ENCODE measurements at regions not wholly inside any gene's neighbourhood (a gene's known extent, or its start where the extent isn't known, plus 50 kb on each side); places are given as distances from the start of the nearest gene placed in this dataset.

- H3K27me3 Mint-ChIP-seq (ENCODE audit: low read depth): no peaks in the 10 kb centered on the region
- no peaks in the 10 kb centered on the region for H3K36me3 Mint-ChIP-seq (ENCODE audit: low read depth)
- DNase-seq (no peak), ATAC-seq (no peak)
- no peaks in the 10 kb centered on the region for H3K9me3 Mint-ChIP-seq (ENCODE audit: insufficient read depth)
- H3K4me3 Mint-ChIP-seq: no peak overlapping the region
- ChIA-PET POLR2A (no interaction called here), CTCF (no interaction called here)
- no peak overlapping the region for H3K27ac Mint-ChIP-seq
- H3K4me1 Mint-ChIP-seq (ENCODE audit: low read depth): no peaks in the 10 kb centered on the region
These were observed 266.6 kb downstream of the TFCP2L1 start for GRCh38 chr2:121018136-121019061.

- ChIA-PET CTCF (no interaction called here), POLR2A (no interaction called here)
- Mint-ChIP-seq H3K4me1 (ENCODE audit: low read depth) (no peaks in the 10 kb centered on the region), H3K36me3 (ENCODE audit: low read depth) (no peaks in the 10 kb centered on the region), H3K4me3 (no peak overlapping the region), H3K27me3 (ENCODE audit: low read depth) (no peaks in the 10 kb centered on the region), H3K9me3 (ENCODE audit: insufficient read depth) (no peaks in the 10 kb centered on the region), H3K27ac (no peak overlapping the region)
- DNase-seq (no peak), ATAC-seq (no peak)
These were observed 265.9 kb downstream of the TFCP2L1 start for GRCh38 chr2:121019071-121019470.

- H3K4me3 Mint-ChIP-seq: no peak overlapping the region
- H3K27me3 Mint-ChIP-seq (ENCODE audit: low read depth): no peaks in the 10 kb centered on the region
- ChIA-PET CTCF (no interaction called here), POLR2A (no interaction called here)
- ATAC-seq (no peak), DNase-seq (no peak)
- H3K4me1 Mint-ChIP-seq (ENCODE audit: low read depth): no peaks in the 10 kb centered on the region
- H3K36me3 Mint-ChIP-seq (ENCODE audit: low read depth): no peaks in the 10 kb centered on the region
- H3K27ac Mint-ChIP-seq: no peak overlapping the region
- no peaks in the 10 kb centered on the region for H3K9me3 Mint-ChIP-seq (ENCODE audit: insufficient read depth)
These were observed 265.2 kb downstream of the TFCP2L1 start for GRCh38 chr2:121019756-121020155.

GRCh38 chr2:121021685-121022084, 263.3 kb downstream of the TFCP2L1 start:
- no peaks in the 10 kb centered on the region for H3K9me3 Mint-ChIP-seq (ENCODE audit: insufficient read depth)
- no peaks in the 10 kb centered on the region for H3K4me1 Mint-ChIP-seq (ENCODE audit: low read depth)
- H3K27ac Mint-ChIP-seq: no peak overlapping the region
- ChIA-PET POLR2A (interaction anchor here (0.6 kb wide), 1 partner anchor 12 kb away, joined by 3 read pairs; no protein-coding TSS in a partner anchor), CTCF (interaction anchor here (0.6 kb wide), 1 partner anchor 49 kb away, joined by 4 read pairs; no protein-coding TSS in a partner anchor)
- H3K27me3 Mint-ChIP-seq (ENCODE audit: low read depth): no peaks in the 10 kb centered on the region
- no peak for DNase-seq
- no peak for ATAC-seq
- no peak overlapping the region for H3K4me3 Mint-ChIP-seq
- no peaks in the 10 kb centered on the region for H3K36me3 Mint-ChIP-seq (ENCODE audit: low read depth)

GRCh38 chr2:121028577-121028976, 256.4 kb downstream of the TFCP2L1 start:
- ATAC-seq (no peak), DNase-seq (no peak)
- peaks cover 7% of the 10 kb centered on the region for H3K27me3 Mint-ChIP-seq (ENCODE audit: low read depth)
- H3K4me3 Mint-ChIP-seq: no peak overlapping the region
- no peaks in the 10 kb centered on the region for H3K36me3 Mint-ChIP-seq (ENCODE audit: low read depth)
- CTCF ChIA-PET: no interaction called here
- no peaks in the 10 kb centered on the region for H3K9me3 Mint-ChIP-seq (ENCODE audit: insufficient read depth)
- H3K27ac Mint-ChIP-seq: no peak overlapping the region
- POLR2A ChIA-PET: no interaction called here
- no peaks in the 10 kb centered on the region for H3K4me1 Mint-ChIP-seq (ENCODE audit: low read depth)

GRCh38 chr2:121030523-121030922, 254.5 kb downstream of the TFCP2L1 start:
- no peak overlapping the region for H3K27ac Mint-ChIP-seq
- ATAC-seq: no peak
- no peaks in the 10 kb centered on the region for H3K36me3 Mint-ChIP-seq (ENCODE audit: low read depth)
- ChIA-PET CTCF (no interaction called here), POLR2A (no interaction called here)
- DNase-seq: no peak
- no peaks in the 10 kb centered on the region for H3K4me1 Mint-ChIP-seq (ENCODE audit: low read depth)
- H3K4me3 Mint-ChIP-seq: no peak overlapping the region
- peaks cover 7% of the 10 kb centered on the region for H3K27me3 Mint-ChIP-seq (ENCODE audit: low read depth)
- no peaks in the 10 kb centered on the region for H3K9me3 Mint-ChIP-seq (ENCODE audit: insufficient read depth)

GRCh38 chr2:121031568-121032340, 253.2 kb downstream of the TFCP2L1 start:
- H3K36me3 Mint-ChIP-seq (ENCODE audit: low read depth): no peaks in the 10 kb centered on the region
- CTCF ChIA-PET: no interaction called here
- peaks cover 7% of the 10 kb centered on the region for H3K27me3 Mint-ChIP-seq (ENCODE audit: low read depth)
- POLR2A ChIA-PET: interaction anchor here (0.6 kb wide), 1 partner anchor 132 kb away, joined by 3 read pairs; no protein-coding TSS in a partner anchor
- no peak for ATAC-seq
- H3K4me1 Mint-ChIP-seq (ENCODE audit: low read depth): no peaks in the 10 kb centered on the region
- no peak overlapping the region for H3K4me3 Mint-ChIP-seq
- H3K9me3 Mint-ChIP-seq (ENCODE audit: insufficient read depth): no peaks in the 10 kb centered on the region
- DNase-seq: no peak
- no peak overlapping the region for H3K27ac Mint-ChIP-seq

GRCh38 chr2:121033461-121033996, 251.5 kb downstream of the TFCP2L1 start:
- POLR2A ChIA-PET: no interaction called here

GRCh38 chr2:121034551-121034950, 250.5 kb downstream of the TFCP2L1 start:
- Mint-ChIP-seq H3K9me3 (ENCODE audit: insufficient read depth) (no peaks in the 10 kb centered on the region), H3K27me3 (ENCODE audit: low read depth) (peaks cover 3% of the 10 kb centered on the region), H3K4me3 (no peak overlapping the region), H3K4me1 (ENCODE audit: low read depth) (no peaks in the 10 kb centered on the region), H3K27ac (no peak overlapping the region), H3K36me3 (ENCODE audit: low read depth) (no peaks in the 10 kb centered on the region)
- no peak for ATAC-seq
- ChIA-PET CTCF (no interaction called here), POLR2A (no interaction called here)
- no peak for DNase-seq

More at GRCh38 chr2:121033461-121033996, 251.5 kb downstream of the TFCP2L1 start:
- no peak overlapping the region for H3K27ac Mint-ChIP-seq
- H3K4me3 Mint-ChIP-seq: no peak overlapping the region
- ATAC-seq: no peak
- CTCF ChIA-PET: no interaction called here
- DNase-seq: no peak
- H3K9me3 Mint-ChIP-seq (ENCODE audit: insufficient read depth): no peaks in the 10 kb centered on the region
- no peaks in the 10 kb centered on the region for H3K36me3 Mint-ChIP-seq (ENCODE audit: low read depth)
- no peaks in the 10 kb centered on the region for H3K4me1 Mint-ChIP-seq (ENCODE audit: low read depth)
- peaks cover 3% of the 10 kb centered on the region for H3K27me3 Mint-ChIP-seq (ENCODE audit: low read depth)

GRCh38 chr2:121036226-121036692, 248.7 kb downstream of the TFCP2L1 start:
- Mint-ChIP-seq H3K4me1 (ENCODE audit: low read depth) (no peaks in the 10 kb centered on the region), H3K27ac (no peak overlapping the region), H3K9me3 (ENCODE audit: insufficient read depth) (no peaks in the 10 kb centered on the region), H3K4me3 (no peak overlapping the region), H3K27me3 (ENCODE audit: low read depth) (no peaks in the 10 kb centered on the region), H3K36me3 (ENCODE audit: low read depth) (no peaks in the 10 kb centered on the region)
- ChIA-PET CTCF (no interaction called here), POLR2A (no interaction called here)
- ATAC-seq (no peak), DNase-seq (no peak)

- H3K36me3 Mint-ChIP-seq (ENCODE audit: low read depth): no peaks in the 10 kb centered on the region
- H3K27me3 Mint-ChIP-seq (ENCODE audit: low read depth): no peaks in the 10 kb centered on the region
- CTCF ChIA-PET: no interaction called here
- no peaks in the 10 kb centered on the region for H3K9me3 Mint-ChIP-seq (ENCODE audit: insufficient read depth)
- POLR2A ChIA-PET: no interaction called here
- no peak overlapping the region for H3K4me3 Mint-ChIP-seq
- ATAC-seq (no peak), DNase-seq (no peak)
- no peak overlapping the region for H3K27ac Mint-ChIP-seq
- no peaks in the 10 kb centered on the region for H3K4me1 Mint-ChIP-seq (ENCODE audit: low read depth)
These were observed 247.5 kb downstream of the TFCP2L1 start for GRCh38 chr2:121037480-121037879.

- H3K4me3 Mint-ChIP-seq: no peak overlapping the region
- H3K36me3 Mint-ChIP-seq (ENCODE audit: low read depth): no peaks in the 10 kb centered on the region
- H3K4me1 Mint-ChIP-seq (ENCODE audit: low read depth): no peaks in the 10 kb centered on the region
- CTCF ChIA-PET: no interaction called here
- no peak for DNase-seq
- ATAC-seq: no peak
- no peaks in the 10 kb centered on the region for H3K9me3 Mint-ChIP-seq (ENCODE audit: insufficient read depth)
- POLR2A ChIA-PET: no interaction called here
- no peaks in the 10 kb centered on the region for H3K27me3 Mint-ChIP-seq (ENCODE audit: low read depth)
- H3K27ac Mint-ChIP-seq: no peak overlapping the region
These were observed 247.0 kb downstream of the TFCP2L1 start for GRCh38 chr2:121038031-121038430.
